ENCODE measurements at regions not wholly inside any gene's neighbourhood (a gene's known extent, or its start where the extent isn't known, plus 50 kb on each side); places are given as distances from the start of the nearest gene placed in this dataset.
"Not testable (repeated sequence)": the region's sequence is repeated elsewhere in the genome, so short reads cannot be mapped to it uniquely, and the experiment has no call there.

DNA sequence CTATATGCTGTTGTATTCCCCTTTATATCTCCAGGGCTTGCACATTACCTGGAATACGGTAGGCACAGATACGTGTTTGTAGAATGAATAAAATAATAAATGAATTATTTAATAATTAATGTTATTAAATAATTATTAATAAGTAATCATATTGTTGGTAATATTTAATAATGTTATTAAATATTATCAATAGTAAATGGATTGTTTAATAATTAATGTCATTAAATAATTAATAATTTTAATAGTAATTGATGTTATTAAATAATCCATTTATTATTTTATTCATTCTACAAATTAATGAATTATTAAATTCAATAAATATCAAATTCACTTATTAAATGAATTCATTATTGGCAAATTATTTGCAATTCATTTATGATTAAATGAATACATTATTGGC, 175.1 kb downstream of the MATN1 start:
- no peak overlapping the region for H3K27ac ChIP-seq (ENCODE audit: low read length)
- H3K27me3 ChIP-seq (ENCODE audit: insufficient read depth, low read length), result no peaks in the 10 kb centered on the region
- no peaks in the 10 kb centered on the region for H3K36me3 ChIP-seq (ENCODE audit: insufficient read depth, low read depth, low read length)
- no peaks in the 10 kb centered on the region for H3K4me1 ChIP-seq (ENCODE audit: insufficient read depth, low read length)
- no peak overlapping the region for H3K9ac ChIP-seq (ENCODE audit: low read depth, low read length)
- no peak overlapping the region for H3K4me3 ChIP-seq (ENCODE audit: low read length)
- H3K9me3 ChIP-seq (ENCODE audit: insufficient read depth, low read depth, low read length), result no peaks in the 10 kb centered on the region

DNA sequence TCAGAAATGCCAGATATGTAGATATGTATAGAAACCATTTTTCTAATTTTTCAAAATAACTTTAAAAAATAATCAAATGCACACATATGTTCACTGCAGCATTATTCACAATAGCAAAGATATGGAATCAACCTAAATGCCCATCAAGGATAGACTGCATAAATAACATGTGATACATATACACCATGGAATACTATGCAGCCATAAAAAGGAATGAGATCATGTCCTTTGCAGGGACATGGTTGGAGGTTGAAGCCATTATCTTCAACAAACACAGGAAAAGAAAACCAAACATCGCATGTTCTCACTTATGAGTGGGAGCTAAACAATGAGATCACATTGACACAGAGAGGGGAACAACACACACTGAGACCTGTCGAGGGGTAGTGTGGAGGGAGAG, 176.1 kb downstream of the MATN1 start:
- H3K27me3 ChIP-seq (ENCODE audit: insufficient read depth, low read length); H3K9ac ChIP-seq (ENCODE audit: low read depth, low read length); H3K9me3 ChIP-seq (ENCODE audit: insufficient read depth, low read depth, low read length); H3K36me3 ChIP-seq (ENCODE audit: insufficient read depth, low read depth, low read length); H3K4me1 ChIP-seq (ENCODE audit: insufficient read depth, low read length); H3K4me3 ChIP-seq (ENCODE audit: low read length); H3K27ac ChIP-seq (ENCODE audit: low read length): not testable (repeated sequence)

DNA sequence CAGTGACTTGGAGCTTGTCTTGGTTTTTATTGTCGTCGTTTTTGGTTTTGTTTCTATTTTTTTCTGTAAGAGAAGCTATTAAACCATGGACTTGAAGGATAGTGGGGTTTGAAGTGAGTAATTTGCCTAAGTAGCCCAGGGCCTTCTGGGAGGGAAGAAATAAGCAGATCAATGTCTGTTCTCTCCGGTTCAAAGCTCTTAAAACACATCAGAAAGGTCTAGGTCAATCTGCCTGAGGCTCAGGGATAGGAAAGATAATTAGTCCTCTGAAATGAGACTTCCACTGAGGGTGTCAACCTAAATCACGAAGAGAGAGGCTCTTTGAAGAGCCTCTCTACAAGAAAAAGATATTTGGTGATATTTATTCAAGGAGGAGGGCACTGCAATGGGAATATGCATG, 178.0 kb downstream of the MATN1 start:
- no peaks in the 10 kb centered on the region for H3K9me3 ChIP-seq (ENCODE audit: insufficient read depth, low read depth, low read length)
- no peak overlapping the region for H3K9ac ChIP-seq (ENCODE audit: low read depth, low read length)
- no peaks in the 10 kb centered on the region for H3K27me3 ChIP-seq (ENCODE audit: insufficient read depth, low read length)
- H3K4me3 ChIP-seq (ENCODE audit: low read length), result no peak overlapping the region
- no peaks in the 10 kb centered on the region for H3K4me1 ChIP-seq (ENCODE audit: insufficient read depth, low read length)
- H3K27ac ChIP-seq (ENCODE audit: low read length), result no peak overlapping the region
- no peaks in the 10 kb centered on the region for H3K36me3 ChIP-seq (ENCODE audit: insufficient read depth, low read depth, low read length)

DNA sequence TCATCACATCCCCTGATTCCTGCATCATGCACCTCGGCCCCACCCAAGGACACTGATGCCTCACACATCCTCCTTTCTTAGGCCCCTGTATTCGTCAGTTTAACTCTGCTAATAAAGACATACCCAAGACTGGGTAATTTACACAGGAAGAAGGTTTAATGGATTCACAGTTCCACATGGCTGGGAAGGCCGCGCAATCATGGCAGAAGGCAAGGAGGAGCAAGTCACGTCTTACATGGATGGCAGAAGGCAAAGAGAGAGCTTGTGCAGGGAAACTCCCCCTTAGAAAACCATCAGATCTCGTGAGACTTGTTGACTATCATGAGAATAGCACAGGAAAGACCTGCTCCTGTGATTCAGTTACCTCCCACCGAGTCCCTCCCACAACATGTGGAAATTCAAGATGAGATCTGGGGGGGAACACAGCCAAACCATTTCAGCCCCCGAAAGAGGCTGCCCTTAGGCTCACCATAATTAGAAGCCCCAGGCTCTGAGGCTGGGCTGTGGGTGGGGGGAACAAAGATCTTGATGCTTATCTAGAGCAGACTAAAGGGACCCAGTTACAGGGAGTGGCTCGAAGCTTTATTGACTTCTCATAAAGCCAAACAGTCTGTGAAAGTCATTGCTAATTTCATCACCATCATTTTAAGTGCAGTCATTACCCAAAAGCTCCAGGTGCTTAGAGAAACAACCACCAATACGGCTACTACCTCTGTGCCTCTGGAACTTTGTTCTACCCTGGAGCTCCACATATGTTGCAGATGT, 181.5 kb downstream of the MATN1 start:
- no peaks in the 10 kb centered on the region for H3K27me3 ChIP-seq (ENCODE audit: insufficient read depth, low read length)
- no peak overlapping the region for H3K9ac ChIP-seq (ENCODE audit: low read depth, low read length)
- H3K36me3 ChIP-seq (ENCODE audit: insufficient read depth, low read depth, low read length), result no peaks in the 10 kb centered on the region
- no peak overlapping the region for H3K27ac ChIP-seq (ENCODE audit: low read length)
- no peaks in the 10 kb centered on the region for H3K4me1 ChIP-seq (ENCODE audit: insufficient read depth, low read length)
- H3K9me3 ChIP-seq (ENCODE audit: insufficient read depth, low read depth, low read length), result no peaks in the 10 kb centered on the region
- no peak overlapping the region for H3K4me3 ChIP-seq (ENCODE audit: low read length)

DNA sequence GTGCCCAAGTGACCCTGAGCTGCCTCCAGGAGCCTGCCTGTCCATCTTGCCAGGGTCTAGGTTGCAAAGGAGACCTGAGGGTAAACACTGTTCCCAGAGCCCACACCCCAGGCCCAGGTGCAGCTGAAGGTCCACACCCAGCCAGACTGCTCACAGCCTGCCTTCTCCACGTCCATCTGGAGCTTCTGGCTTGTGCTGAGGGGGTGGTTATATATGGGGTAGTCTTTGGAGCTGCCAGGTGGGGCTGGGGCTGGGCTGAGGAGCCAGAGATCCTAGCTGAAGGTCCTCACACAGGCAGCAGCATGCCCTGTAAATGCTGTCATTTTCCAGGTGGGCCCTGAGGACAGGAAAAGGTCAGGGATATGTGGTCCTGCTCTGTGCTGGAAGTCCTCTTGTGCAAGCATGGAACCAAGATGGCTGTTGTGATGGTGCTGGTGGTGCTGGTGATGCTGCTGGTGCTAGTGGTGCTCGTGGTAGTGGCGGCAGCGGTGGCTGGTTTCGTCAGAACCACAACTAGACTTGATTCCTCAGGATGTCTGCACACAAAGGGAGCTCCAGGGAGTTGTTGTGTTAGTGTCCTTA, 182.7 kb downstream of the MATN1 start:
- Histone ChIP-seq H3K4me1 (ENCODE audit: insufficient read depth, low read length) (no peaks in the 10 kb centered on the region), H3K27ac (ENCODE audit: low read length) (no peak overlapping the region), H3K27me3 (ENCODE audit: insufficient read depth, low read length) (no peaks in the 10 kb centered on the region), H3K9me3 (ENCODE audit: insufficient read depth, low read depth, low read length) (no peaks in the 10 kb centered on the region), H3K36me3 (ENCODE audit: insufficient read depth, low read depth, low read length) (no peaks in the 10 kb centered on the region), H3K4me3 (ENCODE audit: low read length) (no peak overlapping the region), H3K9ac (ENCODE audit: low read depth, low read length) (no peak overlapping the region)

DNA sequence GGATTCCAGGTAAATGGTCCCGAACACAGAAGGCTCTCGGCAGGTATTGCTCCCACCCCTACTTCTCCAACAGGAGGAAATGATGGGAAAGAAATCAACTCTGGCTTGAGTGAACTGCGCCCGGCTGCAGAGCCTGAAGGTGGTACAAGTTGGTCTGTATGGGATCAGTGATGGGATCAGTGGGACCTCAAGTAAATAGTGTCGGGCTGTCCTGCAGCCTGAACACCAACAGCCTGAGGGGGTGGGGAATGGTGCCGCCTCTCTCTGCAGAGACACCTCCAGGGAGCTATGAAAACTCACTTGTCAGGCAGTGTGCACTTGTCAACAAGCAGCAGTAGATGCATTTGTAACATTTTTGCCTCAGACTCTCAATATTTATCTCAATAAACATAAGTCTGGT, 183.5 kb downstream of the MATN1 start:
- Histone ChIP-seq H3K27ac (ENCODE audit: low read length) (no peak overlapping the region), H3K9me3 (ENCODE audit: insufficient read depth, low read depth, low read length) (no peaks in the 10 kb centered on the region), H3K9ac (ENCODE audit: low read depth, low read length) (no peak overlapping the region), H3K36me3 (ENCODE audit: insufficient read depth, low read depth, low read length) (no peaks in the 10 kb centered on the region), H3K27me3 (ENCODE audit: insufficient read depth, low read length) (no peaks in the 10 kb centered on the region), H3K4me1 (ENCODE audit: insufficient read depth, low read length) (no peaks in the 10 kb centered on the region), H3K4me3 (ENCODE audit: low read length) (no peak overlapping the region)

DNA sequence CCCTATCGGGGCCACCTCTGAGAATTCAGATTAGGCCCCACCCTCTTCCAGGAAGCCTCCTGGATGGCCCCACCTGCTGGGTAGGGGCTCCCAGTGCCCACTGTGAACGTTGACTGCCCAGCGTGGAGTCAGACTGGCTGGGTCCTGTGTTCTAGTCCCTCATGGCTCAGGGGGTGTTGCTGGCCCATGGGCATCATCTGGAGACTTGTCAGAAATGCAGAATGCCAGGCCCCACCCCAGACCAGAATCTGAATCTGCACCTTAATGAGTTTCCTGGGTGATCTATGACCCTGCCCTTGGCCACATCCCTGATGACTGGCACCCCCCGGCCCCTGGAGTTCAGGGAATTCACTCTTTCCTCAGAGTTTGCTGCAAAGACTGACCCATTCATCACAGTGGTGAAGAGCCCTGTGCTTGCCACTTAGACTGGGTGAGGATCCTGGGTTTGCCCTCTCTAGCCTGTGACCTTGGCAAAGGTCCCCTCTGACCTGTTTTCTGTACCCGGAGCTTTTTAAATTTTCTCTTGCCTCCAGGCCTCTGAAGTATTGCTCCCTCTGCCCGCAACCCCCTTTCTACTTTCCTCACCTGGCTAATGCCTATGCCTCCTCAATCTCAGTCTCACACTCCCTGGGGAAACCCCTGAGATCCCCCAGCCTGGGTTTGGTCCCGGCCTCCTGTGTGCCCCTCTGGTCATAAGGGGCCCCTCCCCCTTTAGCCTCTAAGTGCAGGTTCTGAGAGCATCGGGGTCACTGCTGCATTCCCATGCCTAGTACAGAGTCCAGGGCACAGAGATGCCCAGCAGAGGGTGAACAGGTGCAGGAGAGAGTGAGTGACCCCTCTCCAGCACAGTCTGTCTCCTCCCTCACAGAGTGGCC, 184.2 kb downstream of the MATN1 start:
- H3K27ac ChIP-seq (ENCODE audit: low read length), result no peak overlapping the region
- no peaks in the 10 kb centered on the region for H3K9me3 ChIP-seq (ENCODE audit: insufficient read depth, low read depth, low read length)
- H3K9ac ChIP-seq (ENCODE audit: low read depth, low read length), result no peak overlapping the region
- H3K27me3 ChIP-seq (ENCODE audit: insufficient read depth, low read length), result no peaks in the 10 kb centered on the region
- H3K36me3 ChIP-seq (ENCODE audit: insufficient read depth, low read depth, low read length), result no peaks in the 10 kb centered on the region
- no peak overlapping the region for H3K4me3 ChIP-seq (ENCODE audit: low read length)
- H3K4me1 ChIP-seq (ENCODE audit: insufficient read depth, low read length), result no peaks in the 10 kb centered on the region

DNA sequence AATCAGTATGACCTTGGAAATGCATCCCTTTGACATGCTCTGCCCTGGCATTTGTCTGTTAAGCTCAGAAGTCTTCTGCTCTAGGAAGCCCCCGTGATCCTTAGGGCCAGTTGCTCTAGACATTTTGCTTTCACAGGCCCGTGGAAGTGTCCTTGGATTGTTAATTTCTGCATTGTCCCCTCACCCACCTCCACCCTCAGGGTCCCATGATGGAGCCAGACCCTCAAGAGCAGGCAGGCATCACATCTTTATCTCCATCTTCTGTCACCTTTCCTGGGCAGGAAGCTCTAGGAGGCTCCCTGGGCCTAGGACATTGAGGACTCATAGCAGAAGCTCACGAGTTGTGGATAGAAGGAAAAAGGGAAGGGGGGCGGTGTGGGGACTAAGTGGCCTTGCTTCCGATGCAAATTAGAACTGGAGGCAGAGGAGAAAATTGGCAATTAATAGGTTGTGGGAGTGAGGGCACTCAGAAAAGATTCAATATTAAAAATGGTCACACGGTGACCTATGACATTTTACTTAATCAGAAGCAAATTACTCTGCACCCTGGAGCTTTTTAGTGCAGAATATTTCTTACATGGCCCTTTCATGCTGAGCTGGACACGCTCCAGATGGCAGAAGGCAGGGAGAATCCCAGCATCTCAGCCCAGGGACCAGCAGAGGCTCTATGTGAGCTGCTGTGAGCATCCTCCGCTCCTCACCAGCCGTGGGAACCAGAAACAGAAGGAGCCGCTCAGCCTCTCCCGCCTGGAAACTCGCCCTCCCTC, 185.0 kb downstream of the MATN1 start:
- H3K9me3 ChIP-seq (ENCODE audit: insufficient read depth, low read depth, low read length), result no peaks in the 10 kb centered on the region
- H3K4me3 ChIP-seq (ENCODE audit: low read length), result no peak overlapping the region
- H3K9ac ChIP-seq (ENCODE audit: low read depth, low read length), result no peak overlapping the region
- no peaks in the 10 kb centered on the region for H3K36me3 ChIP-seq (ENCODE audit: insufficient read depth, low read depth, low read length)
- H3K4me1 ChIP-seq (ENCODE audit: insufficient read depth, low read length), result no peaks in the 10 kb centered on the region
- no peaks in the 10 kb centered on the region for H3K27me3 ChIP-seq (ENCODE audit: insufficient read depth, low read length)
- H3K27ac ChIP-seq (ENCODE audit: low read length), result no peak overlapping the region

DNA sequence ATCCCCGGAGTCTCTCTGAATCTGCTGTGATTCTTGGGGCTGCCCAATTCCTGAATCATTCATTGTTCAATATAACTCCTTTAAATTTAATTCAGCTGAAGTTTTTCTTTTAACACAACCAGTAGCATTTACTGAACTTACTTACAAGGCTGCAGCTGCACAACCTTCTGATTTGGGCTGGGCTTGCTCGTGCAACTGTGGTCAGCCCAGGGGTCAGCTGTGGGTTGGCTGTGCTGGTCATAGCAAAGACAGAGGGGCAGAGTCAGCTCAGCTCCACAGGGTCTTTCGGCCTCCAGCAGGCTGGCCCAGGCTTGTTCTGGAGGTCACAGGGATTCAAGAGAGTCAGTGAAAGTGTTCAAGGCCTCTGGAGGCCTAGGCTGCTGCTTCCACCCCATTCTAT, 186.1 kb downstream of the MATN1 start:
- H3K9ac ChIP-seq (ENCODE audit: low read depth, low read length), result no peak overlapping the region
- no peaks in the 10 kb centered on the region for H3K27me3 ChIP-seq (ENCODE audit: insufficient read depth, low read length)
- no peak overlapping the region for H3K4me3 ChIP-seq (ENCODE audit: low read length)
- H3K36me3 ChIP-seq (ENCODE audit: insufficient read depth, low read depth, low read length), result no peaks in the 10 kb centered on the region
- no peaks in the 10 kb centered on the region for H3K9me3 ChIP-seq (ENCODE audit: insufficient read depth, low read depth, low read length)
- H3K4me1 ChIP-seq (ENCODE audit: insufficient read depth, low read length), result no peaks in the 10 kb centered on the region
- no peak overlapping the region for H3K27ac ChIP-seq (ENCODE audit: low read length)

DNA sequence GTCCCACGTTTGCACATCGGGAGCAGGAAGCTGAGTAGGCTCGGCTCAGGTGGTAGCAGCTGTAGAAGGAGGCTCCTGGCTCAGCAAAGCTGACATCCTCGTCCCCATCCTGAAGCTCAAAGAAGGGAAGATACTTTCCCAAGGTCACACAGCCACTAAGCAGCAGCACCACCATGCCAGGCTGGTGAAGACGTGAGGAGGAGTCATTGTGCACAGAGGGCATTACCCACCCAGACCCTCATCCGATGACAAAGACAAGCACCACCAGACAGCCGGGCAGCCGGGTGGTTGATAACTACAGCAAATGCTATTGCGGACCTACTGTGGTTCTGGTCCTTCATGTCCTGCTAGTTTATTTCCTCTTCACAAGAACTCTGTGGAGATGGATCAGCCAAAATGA, 186.9 kb downstream of the MATN1 start:
- Histone ChIP-seq H3K4me1 (ENCODE audit: insufficient read depth, low read length) (no peaks in the 10 kb centered on the region), H3K4me3 (ENCODE audit: low read length) (no peak overlapping the region), H3K36me3 (ENCODE audit: insufficient read depth, low read depth, low read length) (no peaks in the 10 kb centered on the region), H3K9ac (ENCODE audit: low read depth, low read length) (no peak overlapping the region), H3K9me3 (ENCODE audit: insufficient read depth, low read depth, low read length) (no peaks in the 10 kb centered on the region), H3K27me3 (ENCODE audit: insufficient read depth, low read length) (no peaks in the 10 kb centered on the region), H3K27ac (ENCODE audit: low read length) (no peak overlapping the region)

DNA sequence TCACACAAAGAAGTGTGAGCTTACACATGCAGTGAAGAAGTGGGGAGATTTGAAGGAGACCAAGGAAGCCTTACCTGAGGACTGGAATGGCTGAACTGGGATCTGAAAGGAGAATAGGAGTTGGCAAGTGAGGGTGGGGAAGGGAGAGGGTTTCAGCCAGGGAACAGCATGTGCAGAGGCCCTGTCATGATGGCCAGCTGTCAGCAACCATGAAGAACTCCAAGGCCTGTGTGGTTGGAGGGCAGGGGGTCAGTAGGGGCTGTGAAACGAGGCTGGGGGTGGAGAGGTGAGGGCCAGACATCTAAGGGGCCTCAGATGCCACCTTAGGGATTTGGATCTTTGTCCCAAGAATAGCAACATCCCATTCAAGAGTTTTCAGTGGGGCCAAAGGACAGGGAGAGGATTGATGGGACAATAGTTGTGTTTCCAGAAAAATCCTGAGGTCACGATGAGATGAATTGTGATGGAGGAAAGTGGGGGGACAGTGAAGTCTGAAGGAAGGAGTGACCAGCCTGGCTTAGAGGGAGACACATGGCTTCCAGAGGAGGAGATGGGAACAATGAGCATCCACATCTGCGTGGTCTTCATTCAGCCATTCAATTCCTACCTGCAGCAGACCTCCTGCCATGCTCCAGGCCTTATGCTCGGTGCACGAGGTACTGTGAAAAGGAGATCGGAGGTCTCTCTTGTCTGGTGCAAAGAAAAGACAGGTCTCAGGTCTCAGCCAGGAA, 187.6 kb downstream of the MATN1 start:
- H3K36me3 ChIP-seq (ENCODE audit: insufficient read depth, low read depth, low read length), result no peaks in the 10 kb centered on the region
- no peak overlapping the region for H3K27ac ChIP-seq (ENCODE audit: low read length)
- no peak overlapping the region for H3K9ac ChIP-seq (ENCODE audit: low read depth, low read length)
- H3K9me3 ChIP-seq (ENCODE audit: insufficient read depth, low read depth, low read length), result no peaks in the 10 kb centered on the region
- no peaks in the 10 kb centered on the region for H3K4me1 ChIP-seq (ENCODE audit: insufficient read depth, low read length)
- no peaks in the 10 kb centered on the region for H3K27me3 ChIP-seq (ENCODE audit: insufficient read depth, low read length)
- H3K4me3 ChIP-seq (ENCODE audit: low read length), result no peak overlapping the region
